GM18499 (cell line): ENCODE measurements at regions not wholly inside any gene's neighbourhood (a gene's known extent, or its start where the extent isn't known, plus 50 kb on each side); places are given as distances from the start of the nearest gene placed in this dataset.
"Not testable (repeated sequence)": the region's sequence is repeated elsewhere in the genome, so short reads cannot be mapped to it uniquely, and the experiment has no call there.

Source experiments
- ATAC-seq: cut with Tn5 transposase; IDR thresholded peaks from one replicate; pipeline ENCODE4 v1.9.1; 2021; ENCODE audit warnings: moderate number of reproducible peaks; ENCODE audit not compliant: insufficient read depth, unreplicated experiment

DNA sequence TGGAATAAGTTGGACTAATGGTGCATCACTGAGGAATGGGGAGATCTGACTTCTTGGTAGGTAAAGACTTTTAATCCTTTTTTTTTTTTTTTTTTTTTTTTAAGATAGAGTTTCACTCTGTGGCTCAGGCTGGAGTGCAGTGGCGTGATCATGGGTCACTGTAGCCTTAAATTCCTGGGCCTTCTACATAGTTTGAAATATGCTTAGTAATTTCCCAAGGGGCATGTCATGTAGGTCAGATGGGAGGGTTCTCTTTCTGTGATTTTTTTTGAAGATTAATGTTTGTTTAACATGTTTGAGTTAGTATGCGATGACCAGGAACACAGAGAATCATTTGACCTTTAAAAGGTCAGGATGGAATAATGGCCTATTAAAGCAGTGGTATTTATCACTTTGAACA is 129.1 kb downstream of the S1PR1 start:
- no peak for ATAC-seq

DNA sequence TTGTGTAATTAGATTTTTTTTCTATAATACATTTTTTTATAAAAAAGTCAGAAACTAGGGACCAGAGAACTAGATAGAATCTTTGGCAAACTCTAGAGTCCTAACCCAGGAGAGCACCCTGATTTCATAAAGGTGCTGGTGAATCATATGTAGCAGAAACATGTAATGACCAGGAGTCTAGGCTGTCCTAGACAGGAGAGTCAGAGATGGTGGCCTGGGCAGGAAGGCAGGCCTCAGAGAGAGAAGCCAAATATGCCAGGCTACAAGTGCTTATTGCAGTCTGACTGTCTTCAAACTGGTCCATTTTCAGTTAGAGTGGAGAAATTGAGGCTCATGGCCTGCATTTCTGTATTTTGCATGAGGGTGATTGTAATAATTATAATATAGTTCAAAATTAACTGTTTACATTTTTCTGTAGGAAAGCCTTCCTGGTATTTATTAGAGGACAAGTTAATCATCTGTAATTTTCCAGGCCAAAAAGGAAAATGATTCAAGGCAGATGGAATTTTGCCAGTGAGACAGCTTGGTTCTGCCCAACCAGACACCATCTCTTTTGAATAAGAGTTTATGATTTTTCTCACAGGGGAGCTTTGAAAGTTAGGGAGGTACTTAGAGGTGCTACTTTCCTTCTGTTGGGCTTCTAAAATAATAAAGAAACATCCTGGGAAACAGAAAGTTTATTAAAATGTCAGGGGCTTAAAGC is 129.8 kb downstream of the S1PR1 start:
- ATAC-seq, result no peak

DNA sequence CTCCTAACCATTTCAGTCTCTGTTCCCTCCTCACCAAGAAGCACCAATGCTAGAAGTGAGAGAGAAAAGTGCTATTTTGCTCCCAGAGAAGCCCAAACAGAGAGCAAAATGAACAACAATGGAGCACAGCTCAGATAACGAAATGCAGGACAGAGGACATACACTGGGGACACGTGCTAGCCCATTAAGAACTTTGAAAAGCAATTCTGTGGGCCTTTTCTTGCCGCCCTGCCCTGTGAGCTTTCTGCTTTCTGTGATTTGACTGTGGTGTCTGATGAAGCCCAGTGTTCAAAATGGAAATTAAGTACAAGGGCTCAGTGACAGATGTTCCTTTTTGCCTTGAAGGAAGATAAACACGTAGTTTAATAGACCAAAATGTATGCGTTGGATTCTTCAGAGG is 130.8 kb downstream of the S1PR1 start:
- ATAC-seq, result no peak

DNA sequence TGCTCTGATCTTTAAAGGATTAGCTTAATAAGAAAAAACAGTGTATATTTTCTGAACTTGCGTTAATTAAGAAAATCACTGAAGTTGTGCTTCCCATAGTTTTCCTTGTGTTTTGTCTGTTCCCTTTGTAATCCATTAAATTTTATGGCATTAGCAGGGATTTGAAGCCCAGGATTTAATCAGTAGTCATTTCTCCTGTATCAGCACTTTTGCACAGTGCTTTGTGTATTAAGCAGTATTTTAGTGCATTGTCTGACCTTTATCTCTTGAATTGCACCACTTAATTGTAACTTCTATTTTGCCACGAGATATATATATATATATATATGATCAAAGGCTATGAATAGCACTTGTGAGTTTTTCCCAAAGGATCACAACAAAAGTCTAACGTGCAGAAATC is 133.7 kb downstream of the S1PR1 start:
- ATAC-seq, result no peak

- peak; percentile 96 for ATAC-seq
Observed at GRCh38 chr1:101371259-101371658, 134.4 kb downstream of the S1PR1 start.

DNA sequence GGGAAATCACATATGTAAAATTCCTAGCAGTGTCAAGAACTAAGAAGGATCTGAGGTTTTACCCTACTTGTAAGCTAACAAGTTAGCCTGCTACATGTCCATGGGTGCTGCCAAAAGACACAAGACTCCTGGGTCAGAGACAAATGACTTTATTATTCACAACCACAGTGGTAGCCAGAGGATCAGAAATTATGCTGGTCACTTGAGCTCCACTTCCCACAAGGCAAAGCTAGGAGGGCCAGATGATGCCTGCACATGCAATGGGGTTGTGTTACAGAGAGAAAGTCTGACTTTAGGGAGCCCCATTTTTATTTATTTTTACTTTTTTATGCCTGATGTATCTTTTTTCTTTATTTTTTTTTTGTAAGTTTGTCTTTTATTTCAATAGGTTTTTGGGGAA is 136.8 kb downstream of the S1PR1 start:
- no peak for ATAC-seq

GRCh38 chr1:101375448-101375847 is 138.6 kb downstream of the S1PR1 start:
- not testable (repeated sequence) for ATAC-seq

DNA sequence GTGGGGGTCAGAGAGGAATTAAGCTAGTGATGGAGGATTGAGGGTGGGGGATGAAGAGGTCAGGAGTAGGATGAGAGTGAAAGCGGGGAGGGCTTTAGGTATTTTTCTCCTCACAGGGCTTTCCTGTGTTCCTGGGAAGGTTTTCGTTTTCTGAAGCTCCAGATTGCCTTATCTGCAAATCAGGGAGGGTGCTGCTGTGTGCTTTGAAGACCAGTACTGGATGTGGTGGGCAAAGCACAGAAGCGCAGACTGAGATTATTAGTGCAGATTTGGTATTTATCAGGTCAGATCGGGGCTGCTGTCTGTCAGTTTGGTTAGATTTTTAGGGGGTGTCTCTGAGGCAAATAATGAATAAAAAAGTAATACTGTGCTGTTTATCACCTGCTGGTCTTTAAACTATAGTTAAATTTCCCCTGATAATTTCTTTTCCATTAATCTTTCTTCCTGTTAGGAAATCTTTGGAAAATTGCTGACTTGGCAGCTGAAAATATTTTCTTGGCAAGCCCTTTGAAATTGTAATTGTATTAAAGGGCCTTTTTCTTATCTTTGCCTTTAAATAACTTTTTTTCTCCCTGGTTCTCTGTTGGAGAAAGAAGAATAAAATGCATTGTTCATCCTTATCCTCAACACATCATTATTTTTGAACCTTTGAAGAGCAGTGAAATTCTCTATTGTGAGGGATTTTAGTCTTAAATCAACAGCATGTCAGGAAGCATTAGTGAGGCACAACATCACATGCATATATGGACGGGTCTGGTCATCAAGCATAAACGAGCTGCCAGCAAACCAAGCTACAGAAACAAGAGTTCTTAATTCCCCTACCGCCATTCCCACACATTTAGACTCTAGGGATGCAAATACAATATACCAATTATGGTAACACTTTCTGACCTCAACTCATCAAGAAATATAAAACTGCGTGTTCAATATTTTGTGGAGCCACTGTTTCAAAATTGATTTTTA is 139.6 kb downstream of the S1PR1 start:
- ATAC-seq, result no peak

DNA sequence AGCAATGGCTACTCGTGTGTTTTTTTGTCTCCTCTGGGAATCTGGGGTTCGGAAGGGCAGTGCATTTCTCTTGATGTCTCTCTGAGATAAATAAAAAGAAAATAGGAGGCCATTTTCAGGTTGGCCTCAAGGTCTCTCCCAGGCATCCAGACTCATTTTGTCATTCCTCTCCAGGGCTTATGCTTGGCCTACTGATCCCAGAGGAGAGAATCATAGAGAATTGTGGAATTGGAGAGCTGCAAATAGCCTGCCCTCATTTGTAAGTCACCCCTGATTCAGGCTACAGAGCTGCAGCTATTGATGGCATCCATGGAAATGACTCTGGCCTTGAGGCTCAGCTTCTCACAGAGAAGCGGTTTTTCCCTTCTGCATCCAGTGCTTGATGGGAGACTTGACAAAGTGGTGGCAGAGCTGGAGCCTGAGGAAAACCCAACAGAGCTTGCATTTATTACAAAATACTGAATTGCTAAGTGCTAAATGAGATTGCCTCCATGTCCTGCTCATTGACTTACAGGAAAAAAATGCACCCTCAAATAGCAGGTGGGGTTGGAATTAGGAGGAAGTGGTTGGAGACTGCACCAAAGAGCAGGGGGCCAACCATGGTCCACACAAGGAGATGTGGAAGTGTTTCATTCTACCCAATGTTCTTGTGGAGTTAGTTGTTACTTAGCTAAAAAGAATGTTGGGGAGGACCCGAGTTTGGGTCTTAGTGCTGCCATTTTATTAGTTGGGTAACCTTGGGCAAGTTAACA is 140.4 kb downstream of the S1PR1 start:
- no peak for ATAC-seq

GRCh38 chr1:101379037-101379436 is 142.2 kb downstream of the S1PR1 start:
- no peak for ATAC-seq

- peak; percentile 95 for ATAC-seq
Observed at GRCh38 chr1:101379950-101380349, 143.1 kb downstream of the S1PR1 start.

GRCh38 chr1:101382135-101382534 is 145.3 kb downstream of the S1PR1 start:
- ATAC-seq, result no peak

GRCh38 chr1:101388904-101389546 is 152.2 kb downstream of the S1PR1 start:
- ATAC-seq, result peak; percentile 88

DNA sequence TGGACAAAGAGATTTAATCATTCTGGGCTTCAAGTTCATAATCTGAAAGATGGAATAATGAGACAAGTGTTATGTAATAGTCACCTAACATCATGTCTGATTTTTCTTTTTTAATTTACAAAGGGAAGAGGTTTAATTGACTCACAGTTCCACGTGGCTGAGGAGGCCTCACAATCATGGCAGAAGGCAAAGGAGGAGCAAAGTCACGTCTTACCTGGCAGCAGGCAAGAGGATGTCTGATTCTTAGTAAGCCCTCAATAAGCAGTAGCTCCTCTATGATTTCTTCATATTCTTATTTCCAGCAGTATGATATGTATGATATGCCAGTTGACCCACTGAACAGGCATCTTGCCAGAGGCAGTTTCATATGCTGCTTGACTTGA is 152.7 kb downstream of the S1PR1 start:
- ATAC-seq, result no peak

GRCh38 chr1:101392552-101392951 is 155.7 kb downstream of the S1PR1 start:
- ATAC-seq, result no peak

GRCh38 chr1:101394041-101394440 is 157.2 kb downstream of the S1PR1 start:
- ATAC-seq, result no peak

DNA sequence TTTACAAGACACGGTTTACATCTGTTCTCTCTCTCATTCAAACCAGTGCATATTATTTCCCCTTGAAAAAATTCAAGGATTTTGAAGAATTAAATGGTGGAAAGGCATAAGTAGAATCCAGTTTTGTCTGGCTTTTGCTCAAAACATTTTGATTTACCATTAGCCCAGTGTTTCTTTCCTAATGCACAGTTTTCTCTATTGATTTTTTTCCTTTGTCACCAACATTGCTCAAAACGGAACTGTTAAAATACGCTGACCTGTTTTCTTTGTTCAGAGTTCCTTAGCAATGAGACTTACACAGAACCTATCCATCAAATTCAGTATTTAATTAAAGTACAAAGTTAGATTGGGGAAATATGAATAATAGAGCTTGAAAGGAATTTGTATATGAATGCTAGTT is 162.4 kb downstream of the S1PR1 start:
- no peak for ATAC-seq

DNA sequence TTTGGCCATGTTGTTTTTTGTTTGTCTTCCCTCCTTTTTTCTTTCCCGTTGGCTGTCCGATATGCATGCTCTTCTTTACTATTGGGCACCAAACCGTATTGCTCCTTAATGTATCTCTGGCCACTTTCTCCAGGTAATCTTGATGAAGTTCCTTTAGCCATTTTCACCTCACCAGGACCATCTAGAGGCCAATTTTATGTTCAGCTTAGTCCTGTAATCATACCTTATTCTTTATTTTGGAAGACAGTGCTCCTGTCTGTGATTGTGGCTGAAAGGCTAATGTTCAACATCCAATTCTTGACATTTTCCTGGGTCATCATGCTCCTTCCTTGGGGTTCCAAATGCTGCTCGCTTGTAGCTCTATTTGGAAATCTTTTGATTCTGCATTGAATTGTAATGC is 169.5 kb downstream of the S1PR1 start:
- no peak for ATAC-seq

- ATAC-seq, result no peak
Observed at GRCh38 chr1:101406681-101407080, 169.9 kb downstream of the S1PR1 start.

GRCh38 chr1:101407505-101408211 is 170.8 kb downstream of the S1PR1 start:
- ATAC-seq, result peak; percentile 59
